Sigmoid colon (tissue), 6 donors: ENCODE measurements at regions not wholly inside any gene's neighbourhood (a gene's known extent, or its start where the extent isn't known, plus 50 kb on each side); places are given as distances from the start of the nearest gene placed in this dataset.

ENCODE experiments used
- DNase-seq: peaks from one replicate; pipeline ENCODE4 v3.0.0-alpha.2; 2019
- H3K27ac ChIP-seq, 4 donors: fragments of 200-600 bp; sonication (generic); one replicate each; pipeline ENCODE4 v1.5.1; 2016 to 2019; ENCODE audit warnings: mild to moderate bottlenecking in 1 of 4
- H3K27me3 ChIP-seq, 3 donors: fragments of 200-600 bp; sonication (generic); one replicate each; pipeline ENCODE4 v1.5.1; 2019; ENCODE audit warnings: mild to moderate bottlenecking in 1 of 3
- H3K36me3 ChIP-seq, 4 donors: fragments of 200-600 bp; sonication (generic); one replicate each; pipeline ENCODE4 v1.5.1; 2016 to 2019
- H3K4me1 ChIP-seq, 4 donors: fragments of 200-600 bp; sonication (generic); one replicate each; pipeline ENCODE4 v1.5.1; 2017 to 2019
- H3K4me3 ChIP-seq, 4 donors: fragments of 200-600 bp; sonication (generic); one replicate each; pipeline ENCODE4 v1.5.1; 2017 to 2019; ENCODE audit warnings: mild to moderate bottlenecking in 2 of 4, moderate library complexity in 1 of 4
- H3K9me3 ChIP-seq, 4 donors: fragments of 200-600 bp in 3 of 4; sonication (generic) in 3 of 4; one replicate each; pipeline versions ENCODE4 v1.5.1 to v1.6.1; 2013 to 2019
- CTCF ChIP-seq, 4 experiments: fragments of 450-650 bp in 3 of 4; fragments of 200-600 bp in 1 of 4; IDR thresholded peaks; one replicate each; pipeline ENCODE4 v1.5.1; 2016 to 2019; ENCODE audit warnings: antibody characterized with exemption in 4 of 4, mild to moderate bottlenecking in 3 of 4, moderate library complexity in 2 of 4
- EP300 ChIP-seq, 4 donors: sonication (generic); formaldehyde crosslinking; IDR thresholded peaks; one replicate each; pipeline ENCODE4 v1.6.1; 2017; ENCODE audit warnings: antibody characterized with exemption in 4 of 4
- POLR2A ChIP-seq, 2 donors: fragments of 450-650 bp; IDR thresholded peaks; one replicate each; pipeline ENCODE4 v1.6.1; 2016; ENCODE audit warnings: antibody characterized with exemption in 2 of 2, mild to moderate bottlenecking in 2 of 2, moderate library complexity in 2 of 2
- POLR2AphosphoS5 ChIP-seq, 4 donors: sonication (generic); formaldehyde crosslinking; IDR thresholded peaks; one replicate each; pipeline ENCODE4 v1.6.1; 2017; ENCODE audit warnings: antibody characterized with exemption in 4 of 4
- WGBS, 2 donors: extraction: QIAGEN DNeasy Blood & Tissue Kit; methylation state at CpG; one replicate each; pipeline ENCODE4 v1.1.7; 2013; 5-methylcytosine and 5-hydroxymethylcytosine counted together
- intact Hi-C: fragments of 100-400 bp; cut with DNase I; formaldehyde crosslinking; loops from one replicate; pipeline ENCODE4 v1.15.1; 2023
- donor health status: healthy with polysubstance abuse.
- donor health status: healthy.

DNA sequence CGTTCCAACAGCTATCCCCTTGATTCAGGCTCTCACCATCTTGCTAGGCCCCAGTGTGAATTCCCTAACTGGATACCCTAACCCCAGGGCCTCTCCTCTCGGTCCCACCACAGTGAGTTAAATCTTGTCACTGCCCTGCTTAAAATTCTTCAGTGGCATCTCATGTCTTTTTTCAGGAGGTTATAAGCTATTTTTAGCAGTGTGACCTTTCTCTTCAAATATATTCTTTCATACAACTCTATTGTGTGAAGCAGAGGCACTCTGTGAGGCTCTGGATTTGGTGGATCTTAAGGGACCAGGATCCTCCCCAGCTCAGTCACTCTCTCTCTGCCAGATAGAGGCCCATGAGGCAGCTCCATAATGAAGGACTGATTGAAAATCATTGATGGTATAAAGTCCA is 760.4 kb downstream of the NTRK3 start:
- Histone ChIP-seq H3K4me1 (peaks cover 0 to 4% (median 0%) of the 10 kb centered on the region in 4 donors), H3K4me3 (no peak overlapping the region), H3K9me3 (no peaks in the 10 kb centered on the region), H3K36me3 (no peaks in the 10 kb centered on the region), H3K27me3 (no peaks in the 10 kb centered on the region), H3K27ac (no peak overlapping the region)
- WGBS, 2 donors: 72 to 87% methylated on average over 2 of the region's 2 CpGs
- TF ChIP-seq POLR2A (IDR thresholded peaks at IDR 0.05) (no peak), CTCF (IDR thresholded peaks at IDR 0.05) (no peak), POLR2AphosphoS5 (IDR thresholded peaks at IDR 0.05) (no peak), EP300 (IDR thresholded peaks at IDR 0.05) (no peak)
- intact Hi-C loops: no loop called here
- DNase-seq: no peak

GRCh38 chr15:87493803-87494202 is 762.7 kb downstream of the NTRK3 start:
- TF ChIP-seq EP300 (IDR thresholded peaks at IDR 0.05): no peak
- TF ChIP-seq CTCF (IDR thresholded peaks at IDR 0.05): no peak
- no peak for TF ChIP-seq POLR2AphosphoS5 (IDR thresholded peaks at IDR 0.05)
- no peak for TF ChIP-seq POLR2A (IDR thresholded peaks at IDR 0.05)
- intact Hi-C loops: no loop called here
- peaks cover 0 to 9% (median 2%) of the 10 kb centered on the region in 4 donors for H3K4me1 ChIP-seq
- no peak for DNase-seq
- no peak overlapping the region for H3K27ac ChIP-seq
- no peaks in the 10 kb centered on the region for H3K36me3 ChIP-seq
- H3K9me3 ChIP-seq: no peaks in the 10 kb centered on the region
- H3K27me3 ChIP-seq: no peaks in the 10 kb centered on the region
- no peak overlapping the region for H3K4me3 ChIP-seq

DNA sequence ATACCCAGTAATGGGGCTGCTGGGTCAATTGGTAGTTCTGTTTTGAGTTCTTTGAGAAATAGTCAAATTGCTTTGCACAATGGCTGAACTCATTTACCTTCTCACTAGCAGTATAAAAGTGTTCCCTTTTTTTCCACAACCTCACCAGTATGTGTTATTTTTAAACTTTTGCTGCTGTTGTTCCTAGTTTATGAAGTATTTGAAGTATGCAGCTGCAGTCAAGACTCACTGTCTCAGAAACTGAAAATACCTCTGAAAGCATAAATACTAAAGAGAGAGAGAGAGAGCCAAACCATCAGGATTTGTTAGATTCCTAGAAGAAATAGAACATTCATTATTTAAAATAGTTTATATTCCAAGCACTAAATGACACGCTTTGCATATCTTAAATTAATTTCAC is 764.2 kb downstream of the NTRK3 start:
- intact Hi-C loops: no loop called here
- Histone ChIP-seq H3K27ac (peak overlapping the region in 1 of 4 donors; percentile 27), H3K4me3 (no peak overlapping the region), H3K4me1 (peaks cover 0 to 9% (median 2%) of the 10 kb centered on the region in 4 donors), H3K9me3 (no peaks in the 10 kb centered on the region), H3K36me3 (no peaks in the 10 kb centered on the region), H3K27me3 (no peaks in the 10 kb centered on the region)
- 80 to 88% methylated on average over 1 of the region's 1 CpG for WGBS, 2 donors
- DNase-seq: no peak
- TF ChIP-seq POLR2AphosphoS5 (IDR thresholded peaks at IDR 0.05) (no peak), CTCF (IDR thresholded peaks at IDR 0.05) (no peak), EP300 (IDR thresholded peaks at IDR 0.05) (no peak), POLR2A (IDR thresholded peaks at IDR 0.05) (no peak)

DNA sequence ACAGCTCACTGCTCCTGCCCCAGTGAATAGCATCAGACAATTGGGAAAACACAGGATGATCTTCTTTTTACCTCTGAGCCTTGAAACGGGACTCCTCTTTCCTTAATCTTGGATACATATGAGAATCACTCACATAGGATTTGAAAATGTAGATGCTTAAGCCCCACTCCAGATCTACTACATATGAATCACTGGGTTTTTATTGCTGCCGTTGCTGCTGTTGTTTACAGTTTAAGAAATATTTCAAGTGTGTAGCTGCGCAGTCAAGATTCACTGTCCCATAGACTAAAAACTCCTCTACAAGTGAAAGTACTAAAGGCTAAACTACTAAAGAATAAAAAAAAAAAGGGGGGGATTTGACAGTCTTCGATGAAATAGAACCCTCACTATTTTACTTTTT is 765.9 kb downstream of the NTRK3 start:
- WGBS, 2 donors: 51 to 68% methylated on average over 4 of the region's 4 CpGs
- peaks cover 0 to 4% (median 0%) of the 10 kb centered on the region in 4 donors for H3K9me3 ChIP-seq
- H3K4me3 ChIP-seq: no peak overlapping the region
- intact Hi-C loops: no loop called here
- H3K36me3 ChIP-seq: no peaks in the 10 kb centered on the region
- TF ChIP-seq CTCF (IDR thresholded peaks at IDR 0.05) (no peak), POLR2A (IDR thresholded peaks at IDR 0.05) (no peak), EP300 (IDR thresholded peaks at IDR 0.05) (no peak), POLR2AphosphoS5 (IDR thresholded peaks at IDR 0.05) (no peak)
- H3K4me1 ChIP-seq: peaks cover 0 to 9% (median 0%) of the 10 kb centered on the region in 4 donors
- no peaks in the 10 kb centered on the region for H3K27me3 ChIP-seq
- H3K27ac ChIP-seq: no peak overlapping the region
- no peak for DNase-seq
